Panc1 (cell line): ENCODE measurements at regions not wholly inside any gene's neighbourhood (a gene's known extent, or its start where the extent isn't known, plus 50 kb on each side); places are given as distances from the start of the nearest gene placed in this dataset.

Source experiments
- ATAC-seq: fragments of 200-7000 bp; cut with Tn5 transposase; 2 replicates; pipeline ENCODE4 v1.9.1; 2020; ENCODE audit warnings: mild to moderate bottlenecking, moderate library complexity
- BruUV-seq: library from RNA; stranded (reverse); fragments of 400-500 nt; replicated peaks from 2 replicates; lab custom pipeline; 2021; lab: Mats Ljungman, UMichigan
- CTCF ChIA-PET: fragments of 300-600 bp; sonication (Branson Sonifier 250); formaldehyde crosslinking; loops from one replicate; lab custom pipeline; 2022; ENCODE audit warnings: antibody characterized with exemption; lab: Charles Lee
- POLR2A ChIA-PET: fragments of 300-600 bp; sonication (Branson Sonifier 250); formaldehyde crosslinking; loops from one replicate; lab custom pipeline; 2022; ENCODE audit warnings: antibody characterized with exemption; lab: Charles Lee
- DNase-seq: peaks from one replicate; pipeline ENCODE4 v3.0.0-alpha.2; 2010; ENCODE audit warnings: low read depth, low spot score
- H3K27ac ChIP-seq: 2 replicates; pipeline ENCODE4 v1.5.1; 2011; ENCODE audit warnings: mild to moderate bottlenecking, low read length, inconsistent platforms
- H3K27me3 ChIP-seq: fragments of 200-500 bp; sonication (Bioruptor generic); 2 replicates; pipeline ENCODE4 v1.6.0; 2014; ENCODE audit warnings: low read length, inconsistent platforms; ENCODE audit not compliant: control insufficient read depth, insufficient read depth
- H3K36me3 ChIP-seq: fragments of 200-500 bp; sonication (Bioruptor generic); 2 replicates; pipeline ENCODE4 v1.5.1; 2014; ENCODE audit warnings: inconsistent platforms, mild to moderate bottlenecking, low read length, moderate library complexity; ENCODE audit not compliant: control insufficient read depth, insufficient read depth
- H3K4me1 ChIP-seq: 2 replicates; pipeline ENCODE4 v1.5.1; 2011; ENCODE audit warnings: inconsistent platforms, mild to moderate bottlenecking, low read length, moderate library complexity; ENCODE audit not compliant: control insufficient read depth, insufficient read depth
- H3K4me3 ChIP-seq, 2 experiments: 2 replicates each; pipeline ENCODE4 v1.5.1; 2011 to 2012; ENCODE audit warnings: low read depth in 2 of 2, low read length in 2 of 2, mild to moderate bottlenecking in 2 of 2, inconsistent platforms in 1 of 2, moderate library complexity in 1 of 2
- H3K9me3 ChIP-seq: fragments of 200-500 bp; sonication (Bioruptor generic); 2 replicates; pipeline ENCODE4 v1.5.1; 2014; ENCODE audit warnings: low read depth, mild to moderate bottlenecking, inconsistent platforms, low read length, moderate library complexity; ENCODE audit not compliant: control insufficient read depth, insufficient read depth
- CTCF ChIP-seq: fragments of 450-650 bp; IDR thresholded peaks from 2 replicates; pipeline ENCODE4 v1.5.1; 2017; ENCODE audit warnings: mild to moderate bottlenecking
- POLR2AphosphoS5 ChIP-seq: IDR thresholded peaks from 2 replicates; pipeline ENCODE4 v1.6.1; 2012; ENCODE audit warnings: mild to moderate bottlenecking, low read depth, low read length, moderate library complexity
- REST ChIP-seq, 2 experiments: IDR thresholded peaks; 2 replicates each; pipeline ENCODE4 v1.6.1; 2011 to 2012; ENCODE audit warnings: low read depth in 2 of 2, control low read depth in 1 of 2, low read length in 1 of 2, mild to moderate bottlenecking in 1 of 2, moderate library complexity in 1 of 2; ENCODE audit not compliant: insufficient read depth in 1 of 2
- SIN3A ChIP-seq: IDR thresholded peaks from 2 replicates; pipeline ENCODE4 v1.6.1; 2012; ENCODE audit warnings: low read depth, mild to moderate bottlenecking, low read length, moderate library complexity, borderline replicate concordance; ENCODE audit not compliant: insufficient read depth
- TCF7L2 ChIP-seq: IDR thresholded peaks from 2 replicates; pipeline ENCODE4 v1.6.1; 2011; ENCODE audit warnings: mild to moderate bottlenecking, low read depth, low read length, inconsistent platforms
- in situ Hi-C: cut with HindIII; loops from 2 replicates; pipeline ENCODE4 v1.10.0; 2016; ENCODE audit warnings: low sequenced_read_pairs, low pct_unique_long_range_greater_than_20kb
- intact Hi-C: fragments of 100-400 bp; cut with micrococcal nuclease; formaldehyde crosslinking; loops from one replicate; pipeline ENCODE4 v1.10.0; 2022; ENCODE audit not compliant: unreplicated experiment

GRCh38 chr12:125216756-125217155, 151.5 kb downstream of the AACS start:
- no TSS peak for BruUV-seq
- Histone ChIP-seq H3K4me1 (no peaks in the 10 kb centered on the region), H3K9me3 (no peaks in the 10 kb centered on the region), H3K27me3 (peaks cover 9% of the 10 kb centered on the region; the same call in 1 of the 2 replicates), H3K36me3 (no peaks in the 10 kb centered on the region), H3K4me3 (no peak overlapping the region), H3K27ac (no peak overlapping the region)
- no peak for TF ChIP-seq CTCF
- no peak for TF ChIP-seq POLR2AphosphoS5
- TF ChIP-seq TCF7L2: no peak
- no peak for TF ChIP-seq SIN3A
- TF ChIP-seq REST (IDR thresholded peaks at IDR 0.05; ENCODE audit: insufficient read depth in 1 of 2, low read depth in 2 of 2, low read length in 1 of 2): no peak
- no peak for ATAC-seq
- intact Hi-C loops: no loop called here
- ChIA-PET POLR2A (no interaction called here), CTCF (interaction anchor here (0.6 kb wide), 1 partner anchor 50 kb away, joined by 5 read pairs; no protein-coding TSS in a partner anchor)
- no peak for DNase-seq
- in situ Hi-C loops: no loop called here

- Histone ChIP-seq H3K27me3 (peaks cover 9% of the 10 kb centered on the region; the same call in 1 of the 2 replicates), H3K4me1 (no peaks in the 10 kb centered on the region), H3K27ac (no peak overlapping the region), H3K4me3 (no peak overlapping the region), H3K9me3 (no peaks in the 10 kb centered on the region), H3K36me3 (no peaks in the 10 kb centered on the region)
- no peak for ATAC-seq
- CTCF ChIA-PET: no interaction called here
- intact Hi-C loops: no loop called here
- no TSS peak for BruUV-seq
- TF ChIP-seq CTCF (no peak), TCF7L2 (no peak), POLR2AphosphoS5 (no peak), REST (IDR thresholded peaks at IDR 0.05; ENCODE audit: insufficient read depth in 1 of 2, low read depth in 2 of 2, low read length in 1 of 2) (no peak), SIN3A (no peak)
- POLR2A ChIA-PET: no interaction called here
- in situ Hi-C loops: no loop called here
- DNase-seq: no peak
These were observed 152.1 kb downstream of the AACS start for GRCh38 chr12:125217308-125217707.
